ENCODE measurements at regions not wholly inside any gene's neighbourhood (a gene's known extent, or its start where the extent isn't known, plus 50 kb on each side); places are given as distances from the start of the nearest gene placed in this dataset.
"Not testable (repeated sequence)": the region's sequence is repeated elsewhere in the genome, so short reads cannot be mapped to it uniquely, and the experiment has no call there.

GRCh38 chr1:241447031-241447644 is 72.4 kb downstream of the FH start:
- DNase-seq (ENCODE audit: low read depth), result no peak

GRCh38 chr1:241444836-241445235 is 74.7 kb downstream of the FH start:
- no peak for DNase-seq (ENCODE audit: low read depth)

GRCh38 chr1:241443561-241443960 is 76.0 kb downstream of the FH start:
- no peak for DNase-seq (ENCODE audit: low read depth)

- DNase-seq (ENCODE audit: low read depth), result no peak
Measured at GRCh38 chr1:241442686-241443085, 76.9 kb downstream of the FH start.

- DNase-seq (ENCODE audit: low read depth), result no peak
Measured at GRCh38 chr1:241440904-241441303, 78.7 kb downstream of the FH start.

GRCh38 chr1:241438686-241439085 is 80.9 kb downstream of the FH start:
- not testable (repeated sequence) for DNase-seq (ENCODE audit: low read depth)

- no peak for DNase-seq (ENCODE audit: low read depth)
Measured at GRCh38 chr1:241432241-241432640, 75.2 kb upstream of the RGS7 start.

GRCh38 chr1:241425091-241425490 is 68.1 kb upstream of the RGS7 start:
- DNase-seq (ENCODE audit: low read depth), result not testable (repeated sequence)

GRCh38 chr1:241424480-241424971 is 67.5 kb upstream of the RGS7 start:
- no peak for DNase-seq (ENCODE audit: low read depth)

GRCh38 chr1:241423541-241424479 is 66.8 kb upstream of the RGS7 start:
- no peak for DNase-seq (ENCODE audit: low read depth)

- DNase-seq (ENCODE audit: low read depth), result no peak
Measured at GRCh38 chr1:241422470-241422869, 65.5 kb upstream of the RGS7 start.

- no peak for DNase-seq (ENCODE audit: low read depth)
Measured at GRCh38 chr1:241419986-241420385, 63.0 kb upstream of the RGS7 start.

- no peak for DNase-seq (ENCODE audit: low read depth)
Measured at GRCh38 chr1:241417258-241417657, 60.3 kb upstream of the RGS7 start.

- no peak for DNase-seq (ENCODE audit: low read depth)
Measured at GRCh38 chr1:241413974-241414373, 57.0 kb upstream of the RGS7 start.

GRCh38 chr1:241413386-241413785 is 56.4 kb upstream of the RGS7 start:
- DNase-seq (ENCODE audit: low read depth), result peak; percentile 38

- DNase-seq (ENCODE audit: low read depth), result no peak
Measured at GRCh38 chr1:241412646-241413045, 55.6 kb upstream of the RGS7 start.

- no peak for DNase-seq (ENCODE audit: low read depth)
Measured at GRCh38 chr1:241411776-241412338, 54.9 kb upstream of the RGS7 start.

- DNase-seq (ENCODE audit: low read depth), result no peak
Measured at GRCh38 chr1:241411056-241411775, 54.2 kb upstream of the RGS7 start.

- DNase-seq (ENCODE audit: low read depth), result no peak
Measured at GRCh38 chr1:241408170-241408569, 51.2 kb upstream of the RGS7 start.
